Body of pancreas (tissue), 4 donors: ENCODE measurements at regions not wholly inside any gene's neighbourhood (a gene's known extent, or its start where the extent isn't known, plus 50 kb on each side); places are given as distances from the start of the nearest gene placed in this dataset.

Experiments
- ATAC-seq: fragments of 150-250 bp; one replicate; pipeline ENCODE4 v1.9.1; 2016
- DNase-seq, 4 donors: peaks; one replicate each; pipeline ENCODE4 v3.0.0-alpha.2; 2019
- H3K27ac ChIP-seq, 4 donors: fragments of 200-600 bp; sonication (generic); 1 replicate in 3 of 4; 2 replicates in 1 of 4; pipeline versions ENCODE4 v1.5.1 to v1.6.1; 2016 to 2019; ENCODE audit warnings: mild to moderate bottlenecking in 1 of 4, mixed read lengths in 1 of 4, moderate library complexity in 1 of 4
- H3K27me3 ChIP-seq, 2 donors: fragments of 200-600 bp; sonication (generic); one replicate each; pipeline ENCODE4 v1.6.0; 2016; ENCODE audit warnings: mild to moderate bottlenecking in 1 of 2
- H3K36me3 ChIP-seq, 2 donors: fragments of 200-600 bp; sonication (generic); replicated peaks in 1 of 2; 2 replicates each; pipeline ENCODE4 v1.5.1; 2016; ENCODE audit warnings: low read depth in 2 of 2; ENCODE audit not compliant: insufficient read depth in 1 of 2
- H3K4me1 ChIP-seq: fragments of 200-600 bp; sonication (generic); one replicate; pipeline ENCODE4 v1.6.0; 2016
- H3K4me3 ChIP-seq, 2 donors: fragments of 200-600 bp; sonication (generic); 1 replicate in 1 of 2; 2 replicates in 1 of 2; pipeline ENCODE4 v1.5.1; 2016 to 2019
- H3K9me3 ChIP-seq, 3 donors: fragments of 200-600 bp; sonication (generic); 1 replicate in 2 of 3; 2 replicates in 1 of 3; pipeline ENCODE4 v1.5.1; 2016
- POLR2A ChIP-seq, 3 donors: fragments of 450-650 bp; IDR thresholded peaks; one replicate each; pipeline ENCODE4 v1.6.1; 2016; ENCODE audit warnings: antibody characterized with exemption in 3 of 3, mild to moderate bottlenecking in 2 of 3
- WGBS, 2 donors: methylation state at CpG; one replicate each; pipeline ENCODE4 v1.1.5; 2017; 5-methylcytosine and 5-hydroxymethylcytosine counted together
- intact Hi-C: fragments of 100-400 bp; cut with DNase I; formaldehyde crosslinking; loops from one replicate; pipeline ENCODE4 v1.15.1; 2023
- TF ChIP-seq, protein P1 (sequence below), 7 experiments: fragments of 450-650 bp in 4 of 7; fragments of 200-600 bp in 3 of 7; sonication (generic) in 3 of 7; IDR thresholded peaks; one replicate each; pipeline ENCODE4 v1.5.1; 2016 to 2019; ENCODE audit warnings: antibody characterized with exemption in 7 of 7

DNA sequence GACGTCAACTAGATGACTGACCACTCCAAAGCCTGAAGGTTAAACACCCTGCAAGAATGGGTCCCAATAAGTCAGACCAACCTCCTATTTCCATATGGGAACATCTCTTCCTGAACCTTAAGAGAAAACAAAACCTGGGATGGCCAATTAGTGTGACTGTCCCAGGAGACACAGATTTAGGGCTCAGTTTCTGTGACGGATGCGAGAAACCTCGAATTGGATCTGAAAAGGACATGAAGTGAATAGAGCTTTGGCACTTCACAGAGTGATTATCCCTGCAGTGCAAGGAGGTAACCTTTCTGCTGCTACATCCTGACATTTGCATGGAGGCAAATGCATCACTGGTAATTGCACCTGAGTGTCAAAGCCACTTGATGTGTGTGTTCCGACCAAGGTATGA is 442.2 kb upstream of the KLF12 start:
- DNase-seq (no peak), ATAC-seq (no peak)
- peaks cover 9% of the 10 kb centered on the region for H3K4me1 ChIP-seq
- no peaks in the 10 kb centered on the region for H3K9me3 ChIP-seq
- intact Hi-C loops, result no loop called here
- TF ChIP-seq, protein P1, sequence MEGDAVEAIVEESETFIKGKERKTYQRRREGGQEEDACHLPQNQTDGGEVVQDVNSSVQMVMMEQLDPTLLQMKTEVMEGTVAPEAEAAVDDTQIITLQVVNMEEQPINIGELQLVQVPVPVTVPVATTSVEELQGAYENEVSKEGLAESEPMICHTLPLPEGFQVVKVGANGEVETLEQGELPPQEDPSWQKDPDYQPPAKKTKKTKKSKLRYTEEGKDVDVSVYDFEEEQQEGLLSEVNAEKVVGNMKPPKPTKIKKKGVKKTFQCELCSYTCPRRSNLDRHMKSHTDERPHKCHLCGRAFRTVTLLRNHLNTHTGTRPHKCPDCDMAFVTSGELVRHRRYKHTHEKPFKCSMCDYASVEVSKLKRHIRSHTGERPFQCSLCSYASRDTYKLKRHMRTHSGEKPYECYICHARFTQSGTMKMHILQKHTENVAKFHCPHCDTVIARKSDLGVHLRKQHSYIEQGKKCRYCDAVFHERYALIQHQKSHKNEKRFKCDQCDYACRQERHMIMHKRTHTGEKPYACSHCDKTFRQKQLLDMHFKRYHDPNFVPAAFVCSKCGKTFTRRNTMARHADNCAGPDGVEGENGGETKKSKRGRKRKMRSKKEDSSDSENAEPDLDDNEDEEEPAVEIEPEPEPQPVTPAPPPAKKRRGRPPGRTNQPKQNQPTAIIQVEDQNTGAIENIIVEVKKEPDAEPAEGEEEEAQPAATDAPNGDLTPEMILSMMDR (IDR thresholded peaks at IDR 0.05), result no peak
- no peak for TF ChIP-seq POLR2A (IDR thresholded peaks at IDR 0.05)
- no peaks in the 10 kb centered on the region for H3K27me3 ChIP-seq
- H3K27ac ChIP-seq, result no peak overlapping the region
- H3K36me3 ChIP-seq, result no peaks in the 10 kb centered on the region
- H3K4me3 ChIP-seq, result no peak overlapping the region
- 63 to 66% methylated on average over 5 of the region's 5 CpGs for WGBS, 2 donors

DNA sequence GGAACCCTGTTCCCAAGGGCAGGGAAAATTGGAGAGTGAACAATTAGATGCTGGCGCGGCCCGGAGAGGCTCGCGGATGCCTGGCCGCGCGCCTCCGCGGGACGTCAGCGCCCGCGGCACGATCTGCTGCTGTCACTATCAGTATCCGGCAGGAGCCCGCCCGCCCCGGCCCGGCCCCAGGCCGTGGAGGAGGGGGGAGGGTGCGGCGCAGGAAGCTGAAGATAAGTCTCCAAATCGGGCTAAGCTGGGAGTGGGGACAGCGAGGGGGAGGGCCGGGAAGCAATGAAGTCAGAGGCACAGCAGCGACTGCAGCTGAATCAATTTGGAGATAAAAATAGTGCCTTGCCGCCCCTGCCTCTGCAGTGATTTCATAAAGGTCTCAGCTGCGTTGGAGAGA is 441.5 kb upstream of the KLF12 start:
- TF ChIP-seq, protein P1 (IDR thresholded peaks at IDR 0.05), result no peak
- Histone ChIP-seq H3K36me3 (no peaks in the 10 kb centered on the region), H3K9me3 (no peaks in the 10 kb centered on the region), H3K27me3 (no peaks in the 10 kb centered on the region), H3K27ac (no peak overlapping the region), H3K4me3 (no peak overlapping the region), H3K4me1 (peaks cover 9% of the 10 kb centered on the region)
- WGBS, 2 donors, result 1 to 2% methylated on average over 28 of the region's 29 CpGs
- ATAC-seq (peak; percentile 42), DNase-seq (peak; percentile 19 to 43 (median 34))
- intact Hi-C loops, result no loop called here

DNA sequence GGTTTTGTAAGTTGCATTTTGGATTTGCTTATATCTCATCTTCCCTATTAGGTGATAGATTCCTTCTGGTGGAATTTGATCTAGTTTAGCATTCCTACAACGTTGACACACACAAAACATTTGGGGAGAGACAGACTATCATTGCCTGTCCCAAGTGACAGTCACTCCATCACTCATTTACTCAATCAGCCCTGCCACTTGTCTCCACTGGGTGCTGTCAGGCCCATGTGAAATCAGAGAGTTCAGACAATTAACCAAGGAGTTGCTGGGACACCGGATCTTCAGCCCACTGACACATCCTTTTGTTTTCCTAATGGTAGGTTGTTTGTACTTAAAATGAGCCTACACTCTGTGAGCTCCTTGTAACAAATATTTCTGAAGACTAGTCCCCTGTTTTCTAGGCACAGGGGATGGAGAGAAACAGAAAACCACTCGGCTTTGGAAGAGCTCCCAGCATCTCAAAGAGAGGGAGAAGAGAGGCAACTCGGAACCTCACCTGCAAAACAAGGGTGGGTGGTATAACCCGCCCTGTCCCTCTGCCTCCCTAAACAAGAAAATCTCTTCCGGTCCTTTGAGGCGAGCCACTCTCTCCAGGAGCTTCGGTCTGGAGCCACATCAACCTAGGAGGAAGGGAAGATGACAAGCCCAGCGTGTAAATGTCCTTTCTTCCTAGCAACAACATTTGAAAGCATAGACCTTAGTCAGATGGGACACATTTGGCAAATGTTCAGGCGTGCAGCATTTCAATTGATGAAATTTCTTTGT is 440.9 kb upstream of the KLF12 start:
- Histone ChIP-seq H3K27me3 (no peaks in the 10 kb centered on the region), H3K36me3 (no peaks in the 10 kb centered on the region), H3K9me3 (no peaks in the 10 kb centered on the region), H3K4me1 (peaks cover 9% of the 10 kb centered on the region), H3K27ac (no peak overlapping the region), H3K4me3 (no peak overlapping the region)
- no peak for DNase-seq
- WGBS, 2 donors, result 17 to 18% methylated on average over 9 to 10 of the region's 10 CpGs
- intact Hi-C loops, result no loop called here
- no peak for TF ChIP-seq POLR2A (IDR thresholded peaks at IDR 0.05)
- TF ChIP-seq, protein P1 (IDR thresholded peaks at IDR 0.05), result no peak
- ATAC-seq, result no peak

DNA sequence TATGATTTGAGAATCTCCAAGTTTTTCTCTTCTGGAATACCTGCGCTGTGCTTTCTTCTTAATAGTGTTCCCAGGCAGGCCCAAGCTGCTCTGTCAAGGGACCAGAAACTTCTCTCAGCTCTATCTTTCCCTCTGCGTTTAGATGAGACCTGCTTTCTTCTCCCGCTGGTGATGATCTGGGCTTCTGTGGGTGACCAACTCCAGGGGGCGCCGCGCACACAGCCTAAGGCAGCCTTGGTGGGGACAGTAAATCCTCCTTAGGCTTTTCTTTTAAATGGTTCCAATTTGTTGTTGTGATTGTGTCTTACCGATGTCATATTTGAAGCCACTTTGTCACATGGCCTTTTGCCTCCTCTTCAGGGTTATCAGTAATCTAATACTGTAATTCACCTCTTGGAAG is 439.4 kb upstream of the KLF12 start:
- Histone ChIP-seq H3K4me1 (peaks cover 9% of the 10 kb centered on the region), H3K36me3 (no peaks in the 10 kb centered on the region), H3K4me3 (no peak overlapping the region), H3K27ac (no peak overlapping the region), H3K27me3 (no peaks in the 10 kb centered on the region), H3K9me3 (no peaks in the 10 kb centered on the region)
- intact Hi-C loops, result no loop called here
- peak in 1 of 4 donors; percentile 6 for DNase-seq
- no peak for TF ChIP-seq POLR2A (IDR thresholded peaks at IDR 0.05)
- TF ChIP-seq, protein P1 (IDR thresholded peaks at IDR 0.05), result no peak
- ATAC-seq, result no peak
- WGBS, 2 donors, result 50 to 52% methylated on average over 7 of the region's 7 CpGs

DNA sequence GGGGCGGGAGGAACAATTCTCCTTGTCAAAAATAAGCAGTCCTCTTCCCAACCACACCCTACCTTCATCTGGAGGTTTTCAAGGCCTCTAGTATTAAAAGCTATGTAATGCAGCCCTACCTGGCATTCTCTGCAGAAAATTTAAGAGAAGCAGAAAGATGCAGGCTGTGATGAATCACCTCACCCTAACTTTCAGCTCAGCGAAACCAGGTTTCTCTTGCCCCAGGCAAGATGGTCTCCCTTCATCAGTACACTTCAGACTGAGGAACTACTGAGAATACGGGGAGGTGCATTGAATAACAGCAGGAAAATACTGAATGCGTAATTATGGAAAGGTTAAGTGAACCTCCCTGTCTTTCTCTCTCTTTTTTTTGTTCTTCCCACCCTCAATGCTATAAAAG is 437.6 kb upstream of the KLF12 start:
- ATAC-seq, result no peak
- WGBS, 2 donors, result 71 to 80% methylated on average over 4 of the region's 4 CpGs
- H3K36me3 ChIP-seq, result no peaks in the 10 kb centered on the region
- H3K27me3 ChIP-seq, result no peaks in the 10 kb centered on the region
- no peak overlapping the region for H3K4me3 ChIP-seq
- H3K4me1 ChIP-seq, result peaks cover 9% of the 10 kb centered on the region
- H3K27ac ChIP-seq, result no peak overlapping the region
- TF ChIP-seq, protein P1 (IDR thresholded peaks at IDR 0.05), result no peak
- TF ChIP-seq POLR2A (IDR thresholded peaks at IDR 0.05), result no peak
- no peak for DNase-seq
- no peaks in the 10 kb centered on the region for H3K9me3 ChIP-seq
- intact Hi-C loops, result no loop called here
